HS-5 (cell line): ENCODE measurements at regions not wholly inside any gene's neighbourhood (a gene's known extent, or its start where the extent isn't known, plus 50 kb on each side); places are given as distances from the start of the nearest gene placed in this dataset.

Experiments used
- DNase-seq: peaks from one replicate; pipeline ENCODE4 v3.0.0-alpha.2; 2012; ENCODE audit warnings: low read depth

DNA sequence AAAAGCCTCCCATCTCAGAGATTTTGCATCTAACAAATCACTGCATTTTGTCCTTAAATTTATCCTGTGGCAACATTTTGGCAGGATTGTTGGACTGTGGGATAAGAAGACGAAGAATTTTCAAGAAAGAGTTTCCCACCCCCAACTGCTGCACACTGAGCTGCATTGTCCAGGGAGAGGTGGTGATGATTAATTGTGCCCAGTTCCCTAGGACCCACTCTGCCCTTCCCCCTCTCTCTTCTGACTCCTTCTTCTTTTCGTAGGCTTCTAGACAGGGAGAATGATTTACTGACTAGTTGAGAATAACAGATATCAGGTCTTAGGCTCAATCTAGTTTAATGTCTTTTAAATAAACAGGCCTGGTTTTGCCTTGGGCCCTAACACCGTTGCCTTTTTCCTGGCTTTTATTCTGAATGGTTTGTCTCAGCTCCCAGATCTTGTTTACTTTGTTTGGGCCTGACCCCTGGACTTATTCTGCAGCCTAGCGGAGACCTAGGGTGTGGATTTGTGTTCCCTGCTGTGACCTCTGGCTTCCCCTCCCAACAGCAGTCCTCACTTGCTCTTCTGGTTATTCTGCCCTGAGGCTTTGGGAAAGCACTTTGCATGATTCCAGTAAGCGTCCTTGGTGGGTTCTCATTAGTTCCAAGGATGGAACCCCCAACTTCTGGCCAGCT lies 233.3 kb downstream of the INSIG2 start:
- DNase-seq = no peak

DNA sequence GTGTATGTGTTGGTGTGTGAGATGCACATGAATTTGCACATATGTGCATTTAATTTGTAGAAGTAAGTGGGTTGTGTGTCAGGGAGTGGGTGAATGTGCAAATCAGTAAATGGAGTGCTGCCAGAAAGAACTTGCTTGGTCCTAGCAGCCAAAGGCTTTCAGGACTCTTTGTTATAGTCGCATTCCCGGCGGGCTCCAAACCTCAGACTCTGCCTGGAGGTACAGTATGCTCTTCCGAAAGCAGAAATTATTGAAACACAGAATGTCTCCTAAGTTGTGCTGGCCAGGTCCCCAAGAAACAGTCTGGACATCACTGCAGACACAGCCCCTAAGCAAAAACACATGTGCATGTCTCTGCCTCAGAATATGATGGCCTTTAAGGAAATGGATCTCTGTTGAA lies 232.4 kb downstream of the INSIG2 start:
- DNase-seq = no peak

DNA sequence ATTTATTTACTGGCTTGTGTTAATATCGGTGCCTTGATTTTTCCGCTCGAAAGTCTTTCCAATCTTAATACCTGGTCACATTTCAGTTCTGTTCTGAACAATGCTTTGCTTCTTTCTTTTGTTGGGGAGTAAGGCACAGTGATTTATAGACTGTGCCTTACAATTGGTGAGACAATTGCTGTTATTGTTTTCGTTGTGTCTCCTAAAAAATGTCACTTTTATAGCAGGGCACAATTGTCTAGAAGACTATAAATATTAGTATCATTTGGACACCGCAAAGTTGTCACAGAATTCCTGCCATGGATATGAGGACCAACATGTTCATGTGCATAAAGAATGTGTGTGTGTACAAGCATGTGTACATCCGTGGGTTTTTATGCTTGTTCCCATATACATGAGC lies 231.9 kb downstream of the INSIG2 start:
- DNase-seq = no peak

DNA sequence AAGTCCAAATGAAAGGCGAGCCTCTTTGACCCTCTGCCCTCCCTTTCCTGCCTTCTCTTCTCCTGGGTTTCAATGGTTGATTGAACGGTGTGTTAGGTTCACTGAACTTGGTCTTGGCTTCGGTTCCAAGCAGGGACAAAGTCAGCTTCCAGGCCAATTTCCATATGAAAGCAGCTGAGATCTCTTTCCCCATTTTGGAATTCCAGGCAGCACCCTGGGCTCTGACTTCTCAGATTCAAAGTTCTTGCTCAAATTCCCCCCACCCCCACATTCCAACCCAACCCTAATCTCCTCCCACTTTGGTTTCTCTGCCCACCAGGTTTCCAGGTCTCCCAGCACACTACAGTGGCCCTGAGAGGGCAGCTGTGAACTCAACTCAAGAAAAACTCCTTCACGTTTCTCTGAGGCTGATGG lies 231.0 kb downstream of the INSIG2 start:
- DNase-seq = no peak

DNA sequence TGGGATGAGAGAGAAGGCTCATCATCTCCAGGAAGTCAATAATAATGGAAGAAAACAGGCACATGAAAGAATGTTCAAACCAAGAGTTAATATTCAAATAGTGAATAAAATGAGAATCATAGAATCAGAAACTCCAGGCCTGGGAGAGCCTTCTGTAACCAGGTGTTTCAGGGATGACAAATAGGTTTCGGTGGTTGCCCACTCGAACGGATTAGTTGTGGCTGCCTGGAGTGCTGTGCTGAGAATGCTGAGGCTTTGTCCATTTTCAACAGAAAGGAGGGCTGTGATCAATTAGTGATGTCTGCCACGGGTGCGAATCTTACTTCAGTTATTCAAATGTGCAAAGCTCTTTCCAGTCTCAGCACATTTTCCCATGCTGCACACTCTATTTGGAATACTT lies 227.3 kb downstream of the INSIG2 start:
- DNase-seq = no peak

DNA sequence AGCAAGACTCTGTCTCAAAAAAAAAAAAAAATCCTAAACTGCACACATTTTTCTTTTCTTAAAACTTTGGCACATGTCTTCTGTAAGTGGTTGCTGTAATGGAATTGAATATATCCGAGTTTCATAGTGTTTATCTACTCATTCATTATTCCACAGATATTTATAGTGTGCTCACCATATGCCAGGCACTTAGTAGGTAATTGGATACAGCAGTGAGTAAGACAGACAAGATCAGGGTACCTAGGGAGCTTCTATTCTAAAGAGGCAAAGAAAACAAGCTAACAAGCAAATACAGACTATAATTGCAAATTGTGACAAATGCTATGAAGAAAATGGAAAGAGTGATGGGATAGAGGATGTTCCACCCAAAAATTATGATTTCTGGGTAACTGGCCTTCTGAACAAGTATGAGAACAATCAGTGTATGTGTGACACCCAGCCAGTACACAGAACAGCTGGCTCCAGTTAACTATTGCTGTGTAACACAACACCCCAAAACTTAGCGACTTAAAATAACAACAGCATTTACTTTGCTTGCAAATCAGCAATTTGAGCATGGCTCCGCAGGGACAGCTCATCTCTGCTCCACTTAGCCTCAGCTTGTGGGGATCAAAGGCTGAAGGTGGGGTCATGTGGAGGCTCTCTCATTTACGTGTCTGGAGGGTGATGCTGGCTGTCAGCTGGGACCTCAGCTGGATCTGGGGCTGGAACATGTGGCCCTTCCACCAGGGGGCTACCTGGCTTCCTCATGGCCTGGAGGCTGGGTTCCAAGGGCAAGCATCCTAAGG lies 224.9 kb downstream of the INSIG2 start:
- DNase-seq = no peak

DNA sequence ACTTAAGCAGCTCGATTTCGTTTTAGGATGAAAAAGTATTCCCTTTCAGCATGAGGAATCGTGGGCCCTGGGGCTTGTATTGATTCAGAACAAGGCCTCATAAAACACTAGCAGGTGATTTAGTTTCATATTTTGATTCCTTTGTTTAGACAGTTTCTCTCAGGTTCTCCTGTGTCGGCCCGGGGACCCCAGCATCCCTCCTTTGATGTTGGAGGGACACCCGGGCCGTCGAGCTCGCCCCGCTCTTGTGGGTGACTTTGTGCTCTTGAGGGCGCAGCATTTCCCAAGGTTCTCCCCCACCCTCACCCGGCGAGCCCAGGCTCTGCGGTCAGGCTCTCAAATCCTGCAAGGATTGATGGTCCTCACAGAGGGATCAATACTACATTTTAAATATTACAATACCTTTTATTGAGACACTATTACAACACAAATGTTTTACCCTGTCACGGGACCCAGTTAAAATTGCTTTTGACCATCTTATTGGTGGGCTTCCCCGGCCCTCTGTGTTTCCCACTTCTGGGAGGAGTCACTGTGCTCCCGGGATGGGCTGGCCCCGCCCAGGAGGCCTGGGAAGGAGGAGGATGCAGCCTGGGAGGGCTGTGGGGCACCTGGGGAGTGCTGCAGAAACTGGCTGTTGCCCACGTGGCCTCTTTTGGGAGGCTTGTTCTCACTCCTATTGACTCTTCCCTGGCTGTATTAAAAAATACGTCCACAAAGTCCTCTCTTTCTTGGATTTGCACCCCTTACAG lies 222.6 kb downstream of the INSIG2 start:
- DNase-seq = no peak

DNA sequence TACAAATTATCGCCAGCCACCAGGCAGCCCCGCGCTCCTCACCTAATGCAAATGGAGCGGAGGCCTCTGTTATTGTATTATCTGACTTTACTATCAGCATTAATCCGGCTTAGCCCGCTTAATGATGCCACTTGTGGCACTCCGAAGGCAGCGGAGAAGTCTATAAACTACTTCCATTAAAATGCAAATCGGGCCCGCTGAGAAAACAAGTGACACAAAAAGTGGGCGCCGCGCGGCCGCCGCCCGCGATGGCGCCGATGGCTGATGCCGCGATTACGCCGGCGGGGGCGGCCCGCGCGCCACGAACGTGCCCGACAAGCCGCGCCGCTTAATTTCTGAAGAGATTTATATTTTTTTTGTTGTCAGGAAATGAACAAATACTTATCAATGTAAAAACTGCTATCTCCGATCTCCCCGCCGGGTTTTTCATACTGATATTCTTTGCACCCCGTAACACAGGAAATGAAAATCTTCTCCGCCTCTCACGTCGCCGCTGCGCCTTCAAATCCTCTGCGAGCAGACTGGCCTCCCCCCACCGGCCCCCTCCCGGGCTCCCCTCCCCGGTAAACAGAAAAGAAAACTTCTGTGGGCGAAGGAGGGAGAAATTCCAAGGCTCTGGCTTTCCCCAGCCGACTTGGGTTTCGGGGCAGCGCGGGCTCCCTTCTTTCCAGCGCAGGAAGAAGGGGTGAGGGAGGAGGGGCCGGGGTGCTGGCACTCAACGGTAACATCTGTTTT lies 221.8 kb downstream of the INSIG2 start:
- no peak for DNase-seq

DNA sequence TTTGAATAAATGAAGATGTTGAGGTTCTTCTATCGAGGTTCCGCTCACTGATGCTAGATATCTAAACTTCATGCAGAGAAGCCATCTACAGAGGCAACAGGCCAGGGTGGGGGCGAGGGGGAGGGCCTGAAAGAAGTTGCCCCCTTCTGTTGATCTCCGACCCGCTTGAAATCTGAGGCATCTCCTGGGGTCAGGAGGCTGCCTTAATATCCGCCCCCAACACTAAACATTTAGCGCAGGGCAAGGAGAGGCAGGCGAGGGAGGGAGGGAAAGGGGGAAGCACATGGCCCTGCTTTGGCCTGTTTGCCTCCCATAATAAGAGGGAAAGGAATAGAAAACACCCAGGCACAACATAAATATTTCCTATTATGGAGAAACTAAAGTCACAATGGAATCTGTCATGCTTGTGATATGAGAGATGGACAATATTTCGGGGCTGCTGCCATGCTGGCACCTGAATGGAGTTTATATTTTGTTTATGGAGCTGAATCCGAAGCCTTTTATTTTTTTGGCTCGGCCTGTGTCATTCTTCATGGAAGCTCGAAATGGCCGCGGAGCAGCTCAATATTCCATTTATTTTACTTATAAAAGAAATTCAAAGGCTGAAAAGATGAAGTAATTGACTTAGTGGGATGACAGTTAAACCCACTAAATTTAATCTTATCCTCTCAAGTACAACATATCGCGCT lies 221.1 kb downstream of the INSIG2 start:
- no peak for DNase-seq

DNA sequence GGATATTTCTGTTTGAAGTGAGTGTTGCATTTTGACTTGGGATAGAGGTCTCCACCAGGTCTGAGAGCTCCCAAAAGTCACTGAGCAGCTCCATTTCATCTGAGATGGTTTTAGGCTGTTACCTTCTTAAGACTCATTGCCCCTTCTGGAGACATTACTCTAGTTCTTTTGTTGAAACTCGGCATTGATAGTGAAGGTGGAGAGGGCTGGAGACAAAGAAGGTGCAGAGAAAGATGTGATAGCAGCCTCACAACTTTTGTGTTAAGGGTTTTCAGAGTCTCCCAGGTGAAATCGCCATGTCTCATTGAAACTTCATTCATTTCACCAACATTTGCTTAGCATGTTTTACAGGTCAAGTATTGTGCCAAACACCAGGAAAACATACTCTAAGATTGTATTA lies 219.6 kb downstream of the INSIG2 start:
- no peak for DNase-seq

DNA sequence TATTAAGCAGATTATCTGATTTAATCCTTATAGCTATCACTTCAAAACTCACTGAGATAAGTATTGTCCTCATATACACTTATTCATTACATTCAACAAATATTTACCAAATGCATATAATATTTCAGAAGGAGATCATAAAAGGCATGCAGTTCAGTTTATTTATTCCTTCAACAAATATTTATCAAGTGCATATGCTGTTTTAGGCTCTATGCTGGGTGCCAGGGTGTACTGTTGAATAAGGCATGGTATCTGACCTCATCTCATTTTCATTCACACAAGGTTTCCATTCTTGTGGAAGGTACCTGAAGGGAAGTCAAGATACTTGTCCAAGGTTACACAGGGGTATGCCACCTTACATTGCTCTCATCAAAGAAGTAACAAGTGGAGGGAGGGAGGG lies 213.0 kb downstream of the INSIG2 start:
- DNase-seq = no peak

DNA sequence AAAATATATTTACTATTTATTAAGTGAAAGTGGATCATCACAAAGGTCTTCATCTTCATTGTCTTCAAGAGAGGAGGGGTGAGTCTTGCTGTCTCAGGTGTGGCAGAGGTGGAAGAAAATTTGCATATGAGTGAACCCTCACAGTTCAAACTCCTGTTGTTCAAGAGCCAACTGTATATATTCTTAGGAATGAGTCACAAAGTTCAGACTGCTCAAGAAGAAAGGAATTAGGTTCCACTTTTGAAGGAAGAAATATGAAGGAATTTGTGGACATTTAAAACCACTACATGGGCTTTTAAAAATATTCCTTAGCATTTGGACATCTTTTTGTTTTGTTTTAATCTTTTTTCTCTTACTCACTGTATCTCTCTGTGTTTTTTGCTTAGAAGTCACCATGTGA lies 212.6 kb downstream of the INSIG2 start:
- DNase-seq = no peak

DNA sequence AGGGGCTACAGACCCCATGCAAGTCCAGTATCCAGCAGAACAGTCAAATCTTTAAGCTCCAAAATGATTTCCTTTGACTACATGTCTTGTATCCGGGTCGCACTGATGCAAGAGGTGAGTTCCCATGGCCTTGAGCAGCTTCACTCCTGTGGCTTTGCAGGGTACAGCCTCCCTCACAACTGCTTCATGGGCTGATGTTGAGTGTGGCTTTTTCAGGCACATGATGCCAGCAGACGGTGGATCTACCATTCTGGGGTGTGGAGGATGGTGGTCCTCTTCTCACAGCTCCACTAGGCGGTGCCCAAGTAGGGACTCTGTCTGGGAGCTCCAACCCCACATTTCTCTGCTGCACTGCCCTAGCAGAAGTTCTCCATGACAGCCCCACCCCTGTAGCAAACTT lies 208.4 kb downstream of the INSIG2 start:
- DNase-seq = no peak

DNA sequence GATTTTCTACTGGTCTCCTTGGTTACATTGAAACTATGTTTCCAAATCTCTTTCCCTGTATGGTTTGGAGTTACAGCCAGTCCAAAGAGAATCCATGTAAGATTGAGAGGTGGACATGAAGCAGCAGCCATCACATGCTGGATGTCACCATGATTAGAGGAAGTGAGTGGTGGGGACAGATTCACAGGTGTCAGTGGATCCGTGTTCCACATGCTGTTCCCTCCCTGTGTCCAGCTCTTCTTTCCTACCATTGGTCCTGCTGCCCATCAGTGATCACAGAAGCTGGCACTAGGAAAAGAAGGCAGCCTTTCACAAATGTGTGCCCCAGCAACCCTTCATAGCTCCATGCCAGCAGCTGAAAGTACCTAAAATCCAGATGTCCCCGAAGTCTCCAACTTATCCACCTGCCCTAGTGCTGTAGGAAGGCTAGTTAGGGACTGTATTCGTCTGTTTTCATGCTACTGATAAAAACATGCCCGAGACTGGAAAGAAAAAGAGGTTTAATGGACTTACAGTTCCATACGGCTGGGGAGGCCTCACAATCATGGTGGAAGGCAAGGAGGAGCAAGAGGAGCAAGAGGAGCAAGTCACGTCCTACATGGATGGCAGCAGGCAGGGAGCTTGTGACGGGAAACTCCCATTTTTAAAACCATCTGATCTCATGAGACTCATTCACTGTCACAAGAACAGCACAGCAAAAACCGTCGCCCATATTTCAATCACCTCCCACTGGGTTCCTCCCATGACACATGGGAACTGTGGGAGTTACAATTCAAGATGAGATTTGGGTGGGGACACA lies 207.5 kb downstream of the INSIG2 start:
- DNase-seq = no peak

DNA sequence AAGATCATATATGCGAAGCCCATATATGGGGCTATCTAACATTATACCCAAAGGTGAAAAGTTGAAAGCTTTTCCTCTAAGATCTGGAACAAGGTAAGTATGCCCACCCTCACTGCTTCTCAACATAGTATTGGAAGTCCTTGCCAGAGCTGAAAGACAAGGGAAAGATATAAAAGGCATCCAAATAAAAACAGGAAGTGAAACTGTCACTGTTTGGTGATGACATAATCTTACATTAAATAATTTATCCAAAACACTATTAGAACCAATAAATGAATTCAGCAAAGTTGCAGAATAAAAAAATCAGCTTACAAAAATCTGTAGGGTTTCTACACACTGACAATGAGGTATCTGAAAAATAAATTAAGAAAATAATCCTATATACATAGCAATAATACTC lies 205.8 kb downstream of the INSIG2 start:
- no peak for DNase-seq

DNA sequence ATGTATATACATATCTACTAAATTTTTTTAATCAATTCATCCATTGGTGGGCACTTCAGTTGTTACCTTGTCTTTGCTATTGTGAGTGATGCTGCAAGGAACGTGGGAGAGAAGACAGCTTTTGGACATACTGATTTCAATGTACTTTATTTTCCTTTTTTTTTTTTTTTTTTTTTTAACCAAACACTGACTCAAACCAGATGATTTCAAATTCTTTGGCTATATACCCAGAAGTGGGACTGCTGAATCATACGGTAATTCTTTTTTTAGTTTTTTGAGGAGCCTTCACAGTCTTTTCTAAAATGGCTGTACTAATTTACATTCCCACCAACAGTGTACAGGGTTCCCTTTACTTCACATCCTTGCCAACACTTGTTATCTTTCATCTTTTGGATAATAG lies 204.7 kb downstream of the INSIG2 start:
- DNase-seq = peak; percentile 36

DNA sequence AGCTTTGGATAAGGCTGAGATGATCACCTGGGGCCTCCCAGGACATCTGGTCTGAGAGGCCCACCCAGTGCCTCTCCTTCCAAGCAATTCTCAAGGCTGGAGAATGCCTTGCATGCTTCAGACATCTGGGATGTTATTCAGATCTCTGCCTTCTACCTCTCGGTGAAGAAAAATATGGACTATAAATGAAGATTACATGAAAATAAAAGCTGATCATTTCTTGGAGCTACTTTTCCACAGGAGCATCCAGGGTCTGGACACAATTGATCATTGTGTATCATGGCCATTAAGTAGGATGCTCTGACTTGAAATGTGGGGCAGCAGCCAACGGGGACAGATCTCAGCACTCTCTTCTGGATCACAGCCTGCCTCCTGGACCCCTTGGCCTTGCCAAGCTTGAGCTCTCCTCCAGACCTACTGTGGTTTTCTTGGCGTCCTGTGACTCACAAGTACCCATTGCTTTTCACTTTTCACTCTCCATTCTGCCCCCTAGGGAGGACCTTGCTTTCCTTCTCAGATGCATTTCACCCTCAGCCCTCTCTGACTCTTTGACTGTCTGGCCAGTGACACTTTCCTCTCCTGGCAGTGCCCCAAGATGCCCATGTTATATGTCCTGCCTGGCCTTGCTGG lies 203.1 kb downstream of the INSIG2 start:
- no peak for DNase-seq

DNA sequence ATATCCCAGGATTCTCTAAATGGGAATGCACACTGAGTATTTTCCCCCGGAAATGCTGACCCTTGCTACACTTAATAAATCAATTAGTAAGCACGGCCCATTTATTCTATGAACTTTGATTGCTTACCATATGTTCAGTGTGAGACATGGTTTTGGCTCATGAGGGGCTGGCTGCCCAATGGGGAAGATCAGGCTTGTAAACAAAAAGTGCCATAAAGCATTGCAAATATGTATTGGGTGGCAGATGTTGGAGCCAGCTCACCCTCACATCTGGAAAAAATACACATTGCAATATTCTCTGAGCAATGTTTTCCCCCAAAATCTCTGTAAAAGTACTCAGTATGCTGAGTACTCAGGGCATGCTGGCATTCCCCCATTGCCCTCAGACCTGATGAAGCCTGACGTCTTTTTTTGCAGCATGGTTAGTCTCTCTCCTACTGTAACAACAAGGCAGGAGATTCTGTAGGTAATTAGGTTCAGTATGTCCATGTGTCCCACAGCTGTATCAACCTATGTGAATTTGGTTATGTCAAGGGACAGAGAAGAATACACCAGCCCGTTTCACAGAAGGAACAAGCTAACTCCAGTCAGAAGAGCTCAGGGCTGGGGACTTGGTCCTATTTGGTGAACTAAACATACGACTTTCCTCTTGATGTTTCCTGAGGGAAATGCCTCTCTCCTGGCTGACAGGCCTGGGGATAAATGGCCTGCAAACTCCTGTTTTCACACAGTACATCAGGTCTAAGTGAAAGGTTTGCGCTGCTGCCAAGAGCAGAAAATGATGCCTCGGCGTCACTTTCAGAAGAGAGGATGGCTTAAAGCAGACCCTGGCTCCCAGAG lies 202.4 kb downstream of the INSIG2 start:
- DNase-seq = no peak

DNA sequence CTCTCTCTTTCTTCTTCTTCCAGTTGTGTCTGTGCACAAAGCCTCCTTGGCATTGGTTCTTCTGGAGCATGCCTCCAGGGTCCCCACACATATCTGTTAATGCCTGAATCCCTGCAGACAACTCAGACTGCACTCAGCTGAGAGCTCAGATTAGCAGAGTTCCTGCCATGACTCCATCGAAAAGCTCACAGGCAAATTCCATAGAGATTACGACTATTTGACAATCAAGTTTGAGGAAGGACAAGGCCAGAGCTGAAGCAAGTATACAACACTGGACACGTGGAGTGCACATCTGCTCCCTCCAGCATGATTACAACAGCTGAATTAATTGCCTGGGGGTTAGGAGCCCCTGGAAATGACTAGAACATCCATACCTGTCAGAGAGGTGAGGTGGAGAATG lies 190.7 kb downstream of the INSIG2 start:
- no peak for DNase-seq

DNA sequence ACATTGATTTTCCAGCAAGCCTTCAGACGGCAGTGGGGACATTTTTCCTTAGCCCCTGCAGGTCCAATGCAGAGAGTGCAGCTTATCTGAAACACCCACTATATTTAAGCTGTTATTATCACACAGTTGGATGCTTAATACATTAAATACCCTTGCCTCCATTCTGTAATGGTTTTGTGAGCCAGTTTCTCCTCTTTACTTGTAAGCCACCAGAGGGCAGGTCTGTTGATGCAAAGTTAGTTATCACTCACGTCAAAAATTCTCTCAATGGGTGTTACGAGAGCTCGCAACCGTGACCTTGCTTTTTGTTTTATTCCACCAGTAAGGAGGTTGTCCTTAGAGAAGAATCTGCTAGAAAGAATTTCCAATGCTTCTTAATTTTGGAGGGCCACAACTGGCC lies 189.8 kb downstream of the INSIG2 start:
- no peak for DNase-seq
